ENCODE measurements at regions not wholly inside any gene's neighbourhood (a gene's known extent, or its start where the extent isn't known, plus 50 kb on each side); places are given as distances from the start of the nearest gene placed in this dataset.
"Not testable (repeated sequence)": the region's sequence is repeated elsewhere in the genome, so short reads cannot be mapped to it uniquely, and the experiment has no call there.

- DNase-seq (ENCODE audit: low read depth in 2 of 2, low spot score in 1 of 2), result no peak
Measured at GRCh38 chr1:196005426-196005825, 602.8 kb downstream of the KCNT2 start.

- DNase-seq (ENCODE audit: low read depth in 2 of 2, low spot score in 1 of 2), result not testable (repeated sequence)
Measured at GRCh38 chr1:196004388-196004787, 603.9 kb downstream of the KCNT2 start.

GRCh38 chr1:196002906-196003305, 605.3 kb downstream of the KCNT2 start:
- no peak for DNase-seq (ENCODE audit: low read depth in 2 of 2, low spot score in 1 of 2)

GRCh38 chr1:196002296-196002695, 605.9 kb downstream of the KCNT2 start:
- DNase-seq (ENCODE audit: low read depth in 2 of 2, low spot score in 1 of 2), result not testable (repeated sequence)

GRCh38 chr1:196001188-196001587, 607.1 kb downstream of the KCNT2 start:
- DNase-seq (ENCODE audit: low read depth in 2 of 2, low spot score in 1 of 2), result no peak

GRCh38 chr1:195999022-195999421, 609.2 kb downstream of the KCNT2 start:
- DNase-seq (ENCODE audit: low read depth in 2 of 2, low spot score in 1 of 2), result no peak

- no peak for DNase-seq (ENCODE audit: low read depth in 2 of 2, low spot score in 1 of 2)
Measured at GRCh38 chr1:195981448-195982139, 626.6 kb downstream of the KCNT2 start.

- DNase-seq (ENCODE audit: low read depth in 2 of 2, low spot score in 1 of 2), result no peak
Measured at GRCh38 chr1:195979646-195980045, 628.6 kb downstream of the KCNT2 start.

GRCh38 chr1:195973311-195973904, 634.8 kb downstream of the KCNT2 start:
- no peak for DNase-seq (ENCODE audit: low read depth in 2 of 2, low spot score in 1 of 2)

- no peak for DNase-seq (ENCODE audit: low read depth in 2 of 2, low spot score in 1 of 2)
Measured at GRCh38 chr1:195971589-195971988, 636.7 kb downstream of the KCNT2 start.

GRCh38 chr1:195970209-195970608, 638.0 kb downstream of the KCNT2 start:
- no peak for DNase-seq (ENCODE audit: low read depth in 2 of 2, low spot score in 1 of 2)

GRCh38 chr1:195965475-195965874, 642.8 kb downstream of the KCNT2 start:
- DNase-seq (ENCODE audit: low read depth in 2 of 2, low spot score in 1 of 2), result no peak

- DNase-seq (ENCODE audit: low read depth in 2 of 2, low spot score in 1 of 2), result no peak
Measured at GRCh38 chr1:195965036-195965435, 643.2 kb downstream of the KCNT2 start.

- DNase-seq (ENCODE audit: low read depth in 2 of 2, low spot score in 1 of 2), result no peak
Measured at GRCh38 chr1:195964516-195964915, 643.7 kb downstream of the KCNT2 start.

GRCh38 chr1:195962051-195962450, 646.2 kb downstream of the KCNT2 start:
- no peak for DNase-seq (ENCODE audit: low read depth in 2 of 2, low spot score in 1 of 2)

GRCh38 chr1:195960580-195960979, 647.7 kb downstream of the KCNT2 start:
- DNase-seq (ENCODE audit: low read depth in 2 of 2, low spot score in 1 of 2), result no peak

GRCh38 chr1:195958131-195958530, 650.1 kb downstream of the KCNT2 start:
- DNase-seq (ENCODE audit: low read depth in 2 of 2, low spot score in 1 of 2), result no peak

GRCh38 chr1:195956845-195957244, 651.4 kb downstream of the KCNT2 start:
- DNase-seq (ENCODE audit: low read depth in 2 of 2, low spot score in 1 of 2), result no peak

GRCh38 chr1:195954848-195955247, 653.4 kb downstream of the KCNT2 start:
- no peak for DNase-seq (ENCODE audit: low read depth in 2 of 2, low spot score in 1 of 2)

- no peak for DNase-seq (ENCODE audit: low read depth in 2 of 2, low spot score in 1 of 2)
Measured at GRCh38 chr1:195951313-195951712, 656.9 kb downstream of the KCNT2 start.

GRCh38 chr1:195948123-195948895, 659.9 kb downstream of the KCNT2 start:
- no peak for DNase-seq (ENCODE audit: low read depth in 2 of 2, low spot score in 1 of 2)

GRCh38 chr1:195946500-195946899, 661.7 kb downstream of the KCNT2 start:
- DNase-seq (ENCODE audit: low read depth in 2 of 2, low spot score in 1 of 2), result no peak
